PC-9 (cell line): ENCODE measurements at regions not wholly inside any gene's neighbourhood (a gene's known extent, or its start where the extent isn't known, plus 50 kb on each side); places are given as distances from the start of the nearest gene placed in this dataset.

Source experiments
- BruUV-seq: library from RNA; stranded (reverse); fragments of 400-500 nt; replicated peaks from 2 replicates; lab custom pipeline; 2021; lab: Mats Ljungman, UMichigan
- CTCF ChIA-PET: fragments of 300-600 bp; sonication (Branson Sonifier 250); formaldehyde crosslinking; loops from one replicate; lab custom pipeline; 2022; ENCODE audit warnings: antibody characterized with exemption; lab: Charles Lee
- POLR2A ChIA-PET: fragments of 300-600 bp; sonication (Branson Sonifier 250); formaldehyde crosslinking; loops from one replicate; lab custom pipeline; 2022; ENCODE audit warnings: antibody characterized with exemption; ENCODE audit not compliant: unreplicated experiment; lab: Charles Lee
- DNase-seq, 2 experiments: peaks; one replicate each; pipeline versions ENCODE4 v3.0.0 to v3.0.0-alpha.2; 2015 to 2022; ENCODE audit warnings: mixed read lengths in 1 of 2
- H2AFZ ChIP-seq: fragments of 200-600 bp; sonication (generic); 2 replicates; pipeline ENCODE4 v1.8.1; 2017; ENCODE audit warnings: antibody characterized with exemption
- H3F3A ChIP-seq: fragments of 200-600 bp; sonication (generic); 2 replicates; pipeline ENCODE4 v1.8.1; 2017; ENCODE audit warnings: antibody characterized with exemption, mild to moderate bottlenecking, low read depth; ENCODE audit not compliant: insufficient read depth
- H3K27ac ChIP-seq: fragments of 200-600 bp; sonication (generic); 2 replicates; pipeline ENCODE4 v1.6.1; 2016; ENCODE audit warnings: mixed run types
- H3K27me3 ChIP-seq: fragments of 200-600 bp; sonication (generic); 2 replicates; pipeline ENCODE4 v1.6.1; 2016; ENCODE audit warnings: low read depth, mixed run types; ENCODE audit not compliant: insufficient read depth
- H3K36me3 ChIP-seq: fragments of 200-600 bp; sonication (generic); 2 replicates; pipeline ENCODE4 v1.6.1; 2016; ENCODE audit warnings: low read depth, mixed run types
- H3K4me1 ChIP-seq: fragments of 200-600 bp; sonication (generic); replicated peaks from 2 replicates; pipeline ENCODE4 v1.6.1; 2016; ENCODE audit warnings: mixed run types; ENCODE audit not compliant: insufficient read depth
- H3K4me2 ChIP-seq: fragments of 200-600 bp; sonication (generic); 2 replicates; pipeline ENCODE4 v1.6.1; 2017; ENCODE audit warnings: mixed run types
- H3K4me3 ChIP-seq: fragments of 200-600 bp; sonication (generic); 2 replicates; pipeline ENCODE4 v1.6.1; 2016; ENCODE audit warnings: mixed run types
- H3K79me2 ChIP-seq: fragments of 200-600 bp; sonication (generic); 2 replicates; pipeline ENCODE4 v1.6.1; 2017; ENCODE audit warnings: low read depth, mixed run types
- H3K9me2 ChIP-seq: fragments of 200-600 bp; sonication (generic); 2 replicates; pipeline ENCODE4 v1.8.1; 2017; ENCODE audit warnings: mild to moderate bottlenecking; ENCODE audit not compliant: insufficient read depth
- H3K9me3 ChIP-seq: fragments of 200-600 bp; sonication (generic); 2 replicates; pipeline ENCODE4 v1.8.1; 2016; ENCODE audit warnings: low read depth; ENCODE audit not compliant: insufficient read depth
- H4K20me1 ChIP-seq: fragments of 200-600 bp; sonication (generic); 2 replicates; pipeline ENCODE4 v1.8.1; 2017; ENCODE audit not compliant: insufficient read depth
- EZH2 ChIP-seq: fragments of 200-600 bp; sonication (generic); IDR thresholded peaks from 2 replicates; pipeline ENCODE4 v1.8.0; 2017; ENCODE audit warnings: antibody characterized with exemption, low read depth
- intact Hi-C: fragments of 100-400 bp; cut with micrococcal nuclease; formaldehyde crosslinking; loops from one replicate; pipeline ENCODE4 v1.10.0; 2022; ENCODE audit not compliant: unreplicated experiment
- TF ChIP-seq, protein P1 (sequence below): fragments of 200-600 bp; sonication (generic); conservative IDR thresholded peaks from 2 replicates; pipeline ENCODE4 v1.6.1; 2017; ENCODE audit warnings: mixed run types, antibody characterized with exemption, mild to moderate bottlenecking, moderate library complexity

DNA sequence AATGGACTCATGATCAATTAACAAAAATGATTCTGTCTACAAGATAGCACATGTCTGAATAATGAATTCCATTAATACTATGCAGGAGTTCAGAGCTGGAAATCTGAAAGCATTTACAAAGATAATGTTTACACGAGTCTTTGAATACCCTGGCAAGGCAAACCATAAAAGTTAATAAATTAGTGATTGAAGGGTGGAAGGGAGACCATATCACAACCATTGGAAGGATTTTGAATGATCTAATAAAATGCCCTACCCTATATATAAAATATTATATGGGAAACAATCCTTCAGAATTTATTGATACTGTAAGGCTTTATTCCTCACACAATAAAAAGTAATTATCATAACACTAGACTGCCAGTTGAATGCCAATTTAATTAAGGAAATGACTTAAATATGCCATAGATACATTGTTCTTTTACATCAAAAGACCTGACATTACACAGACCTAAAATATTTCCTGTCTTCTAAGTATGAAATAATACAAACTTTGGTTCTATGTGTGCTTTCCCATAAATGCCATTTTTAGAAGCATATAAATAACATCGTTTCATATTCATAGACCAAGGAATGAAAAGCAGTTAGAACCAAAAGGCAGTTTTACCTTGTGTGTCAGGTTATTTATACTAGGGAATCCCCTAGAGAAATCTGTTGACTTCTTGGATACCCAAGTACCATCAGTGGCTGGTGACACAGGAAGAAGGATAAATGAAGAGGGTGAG, 249.2 kb upstream of the MARCKS start:
- Histone ChIP-seq H3K4me3 (no peak overlapping the region), H4K20me1 (no peaks in the 10 kb centered on the region), H3K9me2 (no peaks in the 10 kb centered on the region), H3K79me2 (no peaks in the 10 kb centered on the region), H3K4me2 (no peak overlapping the region), H3K9me3 (peaks cover 3% of the 10 kb centered on the region; the same call in 1 of the 2 replicates), H3F3A (no peaks in the 10 kb centered on the region), H3K27me3 (no peaks in the 10 kb centered on the region), H2AFZ (no peak overlapping the region), H3K36me3 (no peaks in the 10 kb centered on the region), H3K27ac (no peak overlapping the region), H3K4me1 (no peaks in the 10 kb centered on the region)
- no TSS peak for BruUV-seq
- ChIA-PET CTCF (no interaction called here), POLR2A (no interaction called here)
- no peak for DNase-seq
- TF ChIP-seq, protein P1, sequence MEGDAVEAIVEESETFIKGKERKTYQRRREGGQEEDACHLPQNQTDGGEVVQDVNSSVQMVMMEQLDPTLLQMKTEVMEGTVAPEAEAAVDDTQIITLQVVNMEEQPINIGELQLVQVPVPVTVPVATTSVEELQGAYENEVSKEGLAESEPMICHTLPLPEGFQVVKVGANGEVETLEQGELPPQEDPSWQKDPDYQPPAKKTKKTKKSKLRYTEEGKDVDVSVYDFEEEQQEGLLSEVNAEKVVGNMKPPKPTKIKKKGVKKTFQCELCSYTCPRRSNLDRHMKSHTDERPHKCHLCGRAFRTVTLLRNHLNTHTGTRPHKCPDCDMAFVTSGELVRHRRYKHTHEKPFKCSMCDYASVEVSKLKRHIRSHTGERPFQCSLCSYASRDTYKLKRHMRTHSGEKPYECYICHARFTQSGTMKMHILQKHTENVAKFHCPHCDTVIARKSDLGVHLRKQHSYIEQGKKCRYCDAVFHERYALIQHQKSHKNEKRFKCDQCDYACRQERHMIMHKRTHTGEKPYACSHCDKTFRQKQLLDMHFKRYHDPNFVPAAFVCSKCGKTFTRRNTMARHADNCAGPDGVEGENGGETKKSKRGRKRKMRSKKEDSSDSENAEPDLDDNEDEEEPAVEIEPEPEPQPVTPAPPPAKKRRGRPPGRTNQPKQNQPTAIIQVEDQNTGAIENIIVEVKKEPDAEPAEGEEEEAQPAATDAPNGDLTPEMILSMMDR: no peak
- intact Hi-C loops: no loop called here

DNA sequence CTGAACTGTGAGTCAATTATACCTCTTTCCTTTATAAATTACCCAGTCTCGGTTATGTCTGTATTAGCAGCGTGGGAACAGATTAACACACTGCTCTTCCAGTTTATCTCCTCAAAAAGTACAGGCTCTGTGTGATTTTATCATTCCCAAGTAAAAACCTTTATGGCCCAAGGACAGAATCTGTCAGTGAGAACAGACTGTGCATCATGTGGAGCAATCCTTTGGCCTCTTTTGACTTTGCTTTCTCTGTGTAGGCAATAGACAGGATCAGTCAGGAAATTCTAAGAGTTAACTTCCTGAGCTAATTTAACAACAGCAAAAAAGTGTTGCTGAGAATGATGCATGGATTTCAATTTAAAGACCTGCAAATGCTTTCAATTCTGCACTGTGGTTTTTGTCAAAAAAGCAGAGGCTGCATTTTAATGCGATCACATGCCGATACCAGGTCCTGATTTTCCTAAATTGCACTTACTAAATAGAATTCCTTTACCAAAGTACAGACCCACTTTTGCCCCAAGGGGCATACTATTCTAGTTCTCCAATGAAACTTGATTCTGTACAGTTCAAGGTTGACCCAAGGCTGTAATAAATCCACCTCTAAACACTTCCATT, 246.7 kb upstream of the MARCKS start:
- H3K27ac ChIP-seq: no peak overlapping the region
- H3K36me3 ChIP-seq: no peaks in the 10 kb centered on the region
- ChIA-PET POLR2A (no interaction called here), CTCF (no interaction called here)
- H3K4me3 ChIP-seq: no peak overlapping the region
- no TSS peak for BruUV-seq
- intact Hi-C loops: no loop called here
- DNase-seq: no peak
- no peaks in the 10 kb centered on the region for H3F3A ChIP-seq
- no peaks in the 10 kb centered on the region for H3K9me2 ChIP-seq
- peaks cover 8% of the 10 kb centered on the region; the same call in 1 of the 2 replicates for H3K9me3 ChIP-seq
- H3K79me2 ChIP-seq: no peaks in the 10 kb centered on the region
- H2AFZ ChIP-seq: no peak overlapping the region
- no peaks in the 10 kb centered on the region for H3K27me3 ChIP-seq
- no peaks in the 10 kb centered on the region for H3K4me1 ChIP-seq
- TF ChIP-seq EZH2: no peak
- TF ChIP-seq, protein P1: no peak
- no peaks in the 10 kb centered on the region for H4K20me1 ChIP-seq
- H3K4me2 ChIP-seq: no peak overlapping the region

DNA sequence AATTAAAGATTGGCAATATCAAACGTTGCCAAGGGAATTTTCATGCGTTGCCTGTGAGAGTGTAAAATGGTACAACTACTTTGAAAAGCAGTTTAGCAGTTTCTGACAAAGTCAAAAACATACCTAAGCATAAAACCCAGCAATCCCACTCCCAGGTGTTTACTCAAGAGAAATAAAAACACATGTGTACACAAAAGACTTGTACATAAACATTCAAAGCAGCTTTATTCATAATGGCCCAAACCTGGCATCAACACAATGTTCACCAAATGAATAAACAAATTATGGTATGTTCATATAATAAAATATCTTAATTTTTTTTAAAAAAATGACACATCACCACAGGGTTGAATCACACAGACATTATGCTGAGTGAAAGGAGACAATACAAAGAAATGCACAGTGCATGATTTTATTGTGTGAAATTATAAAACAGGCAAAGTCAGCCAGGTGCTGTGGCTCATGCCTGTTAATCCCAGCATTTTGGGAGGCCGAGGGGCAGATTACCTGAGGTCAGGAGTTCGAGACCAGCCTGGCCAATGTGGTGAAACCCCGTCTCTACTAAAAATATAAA, 240.4 kb upstream of the MARCKS start:
- Histone ChIP-seq H3K9me2 (no peaks in the 10 kb centered on the region), H3K79me2 (no peaks in the 10 kb centered on the region), H3K36me3 (no peaks in the 10 kb centered on the region), H3K27me3 (no peaks in the 10 kb centered on the region), H3K9me3 (peaks cover 12% of the 10 kb centered on the region; the same call in 1 of the 2 replicates), H4K20me1 (no peaks in the 10 kb centered on the region), H3K4me2 (no peak overlapping the region), H3K27ac (no peak overlapping the region), H3F3A (no peaks in the 10 kb centered on the region), H2AFZ (no peak overlapping the region), H3K4me1 (peaks cover 10% of the 10 kb centered on the region; the same call in 1 of the 2 replicates), H3K4me3 (no peak overlapping the region)
- intact Hi-C loops: no loop called here
- no TSS peak for BruUV-seq
- TF ChIP-seq EZH2: no peak
- TF ChIP-seq, protein P1: no peak
- CTCF ChIA-PET: no interaction called here
- POLR2A ChIA-PET: no interaction called here
- DNase-seq: no peak
